Epidermal melanocyte (primary cell): ENCODE measurements at regions not wholly inside any gene's neighbourhood (a gene's known extent, or its start where the extent isn't known, plus 50 kb on each side); places are given as distances from the start of the nearest gene placed in this dataset.

Experiments
- DNase-seq: peaks from one replicate; pipeline ENCODE4 v3.0.0; 2011; ENCODE audit warnings: low spot score; ENCODE audit not compliant: insufficient read length

- no peak for DNase-seq
Measured at GRCh38 chr5:124692950-124693349, 53.5 kb downstream of the ZNF608 start.

DNA sequence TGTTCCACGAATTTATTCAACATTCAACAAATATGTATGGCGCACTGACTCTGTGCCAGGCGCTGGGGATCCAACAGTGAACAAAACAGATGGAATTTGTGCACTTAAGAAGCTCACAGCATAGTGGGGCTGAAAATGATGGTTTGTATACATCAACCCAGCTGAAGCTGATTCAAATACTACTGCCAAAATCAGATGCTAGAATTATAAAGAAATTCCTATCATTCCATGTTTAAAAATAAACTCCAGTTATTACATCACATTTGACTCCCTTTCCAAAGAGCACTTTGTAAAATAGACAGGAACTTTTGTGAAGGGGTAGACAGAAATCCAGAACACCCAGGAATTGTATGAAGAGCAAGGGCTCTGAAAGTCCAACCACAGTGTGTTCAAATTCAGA, 54.1 kb downstream of the ZNF608 start:
- DNase-seq: no peak

DNA sequence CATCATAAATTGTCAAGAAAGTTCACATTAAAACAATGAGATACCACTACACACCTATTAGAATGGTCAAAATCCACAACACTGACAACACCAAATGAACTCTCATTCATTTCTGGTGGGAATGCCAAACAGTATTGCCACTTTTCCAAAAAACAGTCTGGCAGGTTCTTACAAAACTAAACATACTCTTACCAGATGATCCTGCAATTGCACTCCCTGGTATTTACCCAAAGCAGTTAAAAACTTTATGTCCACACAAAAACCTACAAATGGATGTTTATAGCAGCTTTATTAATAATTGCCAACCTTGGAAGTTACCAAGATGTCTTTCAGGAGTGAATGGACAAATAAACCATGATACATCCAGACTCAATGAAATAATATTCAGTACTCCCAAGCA, 56.8 kb downstream of the ZNF608 start:
- no peak for DNase-seq

DNA sequence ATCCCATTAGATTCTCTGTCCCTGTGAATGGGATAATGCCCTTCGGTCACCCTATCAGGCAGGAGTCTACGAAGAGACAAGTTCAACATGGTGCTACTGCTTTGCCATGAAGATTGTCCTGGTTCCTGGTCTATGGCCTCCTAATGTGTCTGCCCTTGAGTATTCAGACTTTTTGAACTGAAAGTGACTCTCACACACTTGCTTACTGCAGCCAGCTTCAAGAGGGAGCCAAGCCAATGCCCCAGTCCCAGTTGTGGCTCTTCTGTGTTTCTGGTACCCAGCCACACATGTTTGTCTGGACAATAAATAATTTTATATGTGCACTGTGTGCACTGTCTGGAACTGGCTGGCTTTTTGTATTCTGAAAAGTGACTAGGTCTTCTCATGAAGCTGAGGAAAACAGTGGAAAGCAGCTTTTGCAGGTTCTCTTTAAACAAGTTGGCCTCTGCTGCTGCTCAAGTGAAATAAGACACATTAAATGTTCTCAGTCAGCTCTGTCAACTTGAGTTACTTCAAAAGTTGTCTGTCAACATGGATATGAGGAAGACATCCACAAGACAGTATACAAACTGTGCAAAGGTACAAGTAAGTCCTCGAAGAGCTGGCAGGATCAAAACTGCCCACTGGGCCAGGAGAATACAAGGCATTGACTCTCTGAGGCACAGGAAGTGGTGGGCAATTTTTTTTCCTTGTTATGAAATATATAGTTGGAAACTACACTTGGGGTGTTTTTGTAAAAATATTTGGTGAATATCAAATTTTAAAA, 60.0 kb downstream of the ZNF608 start:
- DNase-seq: no peak

DNA sequence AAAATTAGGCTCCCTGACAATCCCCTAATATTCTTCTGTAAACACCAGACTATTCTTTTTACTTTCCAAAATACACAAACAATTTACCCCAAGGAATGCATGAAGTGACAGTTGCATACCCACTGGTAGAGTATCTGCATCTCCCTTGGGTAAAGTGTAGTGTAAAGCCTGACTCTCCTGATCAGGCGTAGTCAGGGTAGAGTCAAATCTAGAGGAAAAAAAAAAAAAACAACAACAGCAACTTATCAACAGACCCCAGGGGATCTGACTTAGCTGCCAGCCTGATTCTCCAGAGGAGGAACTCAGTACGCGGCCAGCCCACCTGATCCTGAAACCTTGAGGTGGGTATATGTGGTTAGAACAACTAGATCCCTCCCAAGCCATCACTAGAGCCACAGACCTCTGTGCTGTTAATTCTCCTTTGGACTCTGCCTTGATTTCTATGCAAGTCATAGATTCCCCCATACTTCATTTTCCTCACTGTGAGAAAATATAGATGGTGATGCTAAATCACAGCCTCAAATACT, 61.0 kb downstream of the ZNF608 start:
- DNase-seq: no peak

GRCh38 chr5:124683917-124684555, 62.4 kb downstream of the ZNF608 start:
- DNase-seq: no peak

GRCh38 chr5:124679578-124680199, 66.8 kb downstream of the ZNF608 start:
- DNase-seq: no peak

DNA sequence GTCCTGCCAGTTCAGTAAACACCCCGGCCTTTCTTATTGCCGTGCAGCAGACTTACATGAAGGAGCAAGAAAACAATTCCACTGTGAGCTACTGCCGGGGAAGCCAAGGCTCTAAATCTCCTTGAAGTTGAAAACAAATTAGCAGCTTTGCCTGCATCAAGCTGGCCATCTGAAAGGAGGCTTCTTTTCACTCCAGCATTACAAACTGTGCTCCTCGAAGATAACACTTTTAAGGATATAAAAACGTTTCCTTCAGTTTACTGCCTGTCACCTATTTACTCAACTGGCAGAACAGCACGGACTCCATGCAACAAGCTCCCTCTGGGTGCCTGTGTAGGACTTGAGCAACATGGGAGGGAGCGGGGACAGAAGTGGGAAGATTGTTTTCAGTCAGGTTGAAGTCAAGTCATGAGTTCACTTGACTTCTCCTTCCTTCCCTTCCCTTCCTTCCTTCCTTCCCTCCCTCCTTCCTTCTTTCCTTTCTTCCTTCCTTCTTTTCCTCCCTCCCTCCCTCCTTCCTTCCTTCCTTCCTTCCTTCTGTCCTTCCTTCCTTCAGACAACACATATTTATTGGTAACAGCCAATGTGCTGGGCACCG, 67.4 kb downstream of the ZNF608 start:
- no peak for DNase-seq

DNA sequence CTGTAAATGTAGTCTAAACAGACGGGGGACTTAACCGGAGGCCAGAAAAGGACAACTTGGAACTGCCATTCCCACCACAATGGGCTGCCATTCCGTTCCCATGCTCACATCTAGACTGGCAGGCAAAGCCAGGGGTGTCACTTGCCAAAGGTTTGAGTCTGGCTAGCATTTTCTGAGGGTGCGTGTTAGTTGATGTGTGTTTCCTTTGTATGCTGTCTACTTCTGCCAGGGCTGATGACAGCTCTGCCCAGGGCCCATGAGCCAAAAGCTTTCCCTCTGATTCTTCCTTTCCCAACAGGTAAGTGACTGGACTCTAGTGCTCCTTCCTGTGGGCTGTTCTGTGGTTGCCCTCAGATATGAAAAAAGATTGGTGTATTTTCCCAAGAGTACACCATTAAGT, 68.0 kb downstream of the ZNF608 start:
- DNase-seq: no peak

DNA sequence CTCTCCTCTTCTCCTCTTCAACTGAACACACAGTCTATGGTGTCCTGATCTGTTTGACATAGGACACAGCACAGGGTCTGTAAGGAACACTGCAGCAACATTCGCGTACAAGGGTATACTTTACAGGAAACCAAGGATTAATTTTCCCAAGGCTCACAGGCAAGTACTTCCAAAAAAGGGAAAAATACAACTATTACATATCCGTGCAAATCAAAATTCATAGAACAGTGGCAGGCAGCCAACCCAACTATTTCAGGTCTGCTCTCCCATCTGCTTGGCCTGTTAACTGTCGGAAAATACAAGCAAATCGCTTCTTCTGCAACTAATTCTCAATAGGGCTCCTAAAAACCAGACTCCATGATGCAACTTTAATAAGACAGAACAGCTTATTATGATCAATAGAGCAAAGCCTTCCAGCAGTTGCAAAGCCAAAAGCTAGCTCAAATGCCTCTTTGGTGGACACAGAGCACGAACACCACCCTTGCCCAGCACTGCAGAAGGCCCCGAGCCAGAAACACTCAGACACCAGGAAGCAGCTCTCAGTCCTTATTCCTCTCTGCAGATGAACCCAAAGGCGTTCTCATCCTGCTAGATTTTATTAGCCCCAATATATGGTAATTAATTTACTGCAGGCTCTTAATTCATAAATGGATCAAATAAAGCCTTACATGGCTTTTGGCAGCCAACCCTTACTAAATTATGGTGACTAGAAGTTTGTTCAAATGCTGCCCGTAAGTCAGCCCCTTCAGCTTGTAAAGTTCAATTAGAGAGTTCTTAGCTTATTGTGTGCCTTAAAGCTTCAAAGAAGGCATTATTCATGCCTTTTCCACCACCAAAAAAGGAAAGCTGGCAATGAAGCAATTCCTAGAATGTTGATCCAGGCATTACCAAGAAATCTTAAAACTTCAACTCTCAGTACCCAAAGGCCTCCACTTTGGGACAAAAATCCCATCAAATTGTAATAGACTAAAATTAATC, 68.8 kb downstream of the ZNF608 start:
- DNase-seq: no peak

DNA sequence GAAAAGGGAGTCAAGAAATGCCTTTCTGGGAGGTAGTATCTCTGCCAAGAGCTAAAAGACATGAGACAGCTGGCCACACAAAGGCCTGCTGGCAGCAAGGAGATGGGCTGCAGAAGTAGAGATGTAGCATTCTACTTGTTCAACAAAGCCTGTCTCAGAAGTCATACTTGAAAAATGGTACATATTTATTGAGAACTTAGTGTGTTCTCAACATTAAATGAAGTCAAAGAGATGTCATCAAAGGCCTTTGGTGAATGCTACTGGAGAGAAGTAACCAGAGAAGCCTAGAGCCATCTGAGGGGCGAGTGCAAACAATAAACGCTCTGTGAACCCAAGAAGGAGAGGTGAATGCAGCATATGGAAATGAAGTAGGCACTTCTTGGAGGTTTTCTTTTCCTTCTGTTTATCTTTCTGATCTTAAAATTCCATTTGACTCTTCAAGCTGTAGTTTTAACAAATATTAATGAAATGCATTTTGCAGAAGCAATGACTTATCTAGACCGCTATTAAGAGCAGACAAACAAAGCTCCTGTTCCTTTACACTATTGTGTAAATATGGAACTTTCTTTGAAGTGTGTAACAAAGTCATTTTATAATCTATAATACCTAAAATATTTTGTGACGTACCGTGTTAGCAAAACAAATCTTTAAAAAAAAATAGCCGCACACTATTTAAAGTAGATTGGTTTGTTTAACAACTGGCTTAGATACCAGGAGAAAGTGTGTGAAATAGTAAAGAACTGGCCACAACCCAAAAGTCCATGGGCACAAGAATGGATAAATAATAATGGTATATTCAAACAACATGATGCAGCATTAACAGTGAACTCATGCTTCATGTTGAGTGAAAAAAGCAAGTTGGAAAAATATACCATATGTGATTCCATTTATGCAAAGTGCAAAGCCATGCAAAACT, 70.2 kb downstream of the ZNF608 start:
- no peak for DNase-seq

GRCh38 chr5:124671193-124671592, 75.2 kb downstream of the ZNF608 start:
- no peak for DNase-seq

- no peak for DNase-seq
Measured at GRCh38 chr5:124670722-124671184, 75.7 kb downstream of the ZNF608 start.

GRCh38 chr5:124669956-124670721, 76.3 kb downstream of the ZNF608 start:
- DNase-seq: no peak

DNA sequence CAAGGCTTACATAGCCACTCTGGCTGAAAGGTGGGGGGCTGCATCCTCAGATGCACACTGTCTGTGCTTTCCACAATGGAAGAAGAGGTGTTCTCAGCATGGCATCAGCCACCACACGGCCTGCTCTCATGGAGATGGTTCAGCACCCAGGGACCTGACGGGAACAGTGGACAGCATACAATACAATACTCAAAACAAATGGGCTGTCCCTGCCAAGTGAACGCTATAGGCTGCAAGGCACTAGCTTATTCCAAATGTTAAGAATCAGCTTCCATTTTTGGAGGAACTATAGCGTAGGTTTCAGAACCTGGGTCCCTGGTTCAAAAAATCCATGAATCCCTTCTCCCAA, 77.2 kb downstream of the ZNF608 start:
- DNase-seq: no peak

DNA sequence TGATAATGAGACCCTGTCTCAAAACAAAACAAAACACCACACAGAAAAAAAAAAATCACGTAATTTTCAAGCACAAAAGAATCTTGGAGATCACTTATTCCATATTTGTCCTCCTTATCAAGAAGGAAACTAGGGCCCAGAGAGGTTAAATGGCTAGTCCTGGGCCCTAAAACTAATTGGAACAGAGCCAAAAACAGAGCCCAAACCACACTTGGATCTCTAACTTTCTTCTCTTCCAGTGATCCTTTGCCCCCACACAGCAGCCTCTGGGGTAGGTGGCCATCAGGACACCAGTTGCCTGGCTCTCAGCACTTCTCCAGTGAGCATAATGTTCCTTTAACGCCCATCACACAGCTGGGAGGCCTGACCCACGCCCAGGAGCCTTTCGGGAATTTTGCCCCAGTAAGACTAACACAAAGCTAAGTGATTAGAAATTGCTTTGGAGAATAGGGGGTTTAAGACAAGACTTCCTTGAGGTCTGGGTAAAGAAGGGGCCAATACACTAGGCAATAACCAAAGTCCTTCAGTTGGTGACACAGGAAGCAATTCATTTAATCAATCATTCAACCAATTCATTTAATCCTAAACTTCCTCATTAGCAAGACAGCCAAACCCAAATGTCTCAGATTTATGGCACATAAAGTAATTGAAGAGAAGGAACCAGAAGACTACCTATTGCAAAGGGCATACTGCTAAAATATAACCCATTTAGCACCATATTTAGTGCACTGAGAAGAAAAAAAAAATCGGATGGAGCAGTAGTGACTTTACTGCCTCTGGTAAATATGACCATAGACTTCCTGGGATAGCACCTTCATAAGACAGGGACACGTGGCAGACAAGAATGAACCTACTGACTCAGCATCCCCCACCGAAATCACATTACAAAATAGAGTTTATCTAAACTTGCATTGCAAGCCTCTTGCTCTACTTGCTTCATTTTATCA, 77.8 kb downstream of the ZNF608 start:
- no peak for DNase-seq

- DNase-seq: no peak
Measured at GRCh38 chr5:124665625-124666024, 80.8 kb downstream of the ZNF608 start.

- no peak for DNase-seq
Measured at GRCh38 chr5:124665035-124665434, 81.4 kb downstream of the ZNF608 start.
